D721Med (cell line): ENCODE measurements at regions not wholly inside any gene's neighbourhood (a gene's known extent, or its start where the extent isn't known, plus 50 kb on each side); places are given as distances from the start of the nearest gene placed in this dataset.

Experiments used
- DNase-seq: peaks from one replicate; pipeline ENCODE4 v3.0.0; 2011; ENCODE audit warnings: low spot score; ENCODE audit not compliant: insufficient read length
- FAIRE-seq: peaks from 2 replicates; lab custom pipeline; 2011; peaks lifted over from hg19 to GRCh38; lab: Jason Lieb, UNC
- TF ChIP-seq, protein P1 (sequence below): IDR thresholded peaks from 2 replicates; pipeline ENCODE4 v1.5.1; 2012; ENCODE audit warnings: mild to moderate bottlenecking, control low read depth; ENCODE audit not compliant: insufficient read depth; ENCODE audit errors: missing control alignments

DNA sequence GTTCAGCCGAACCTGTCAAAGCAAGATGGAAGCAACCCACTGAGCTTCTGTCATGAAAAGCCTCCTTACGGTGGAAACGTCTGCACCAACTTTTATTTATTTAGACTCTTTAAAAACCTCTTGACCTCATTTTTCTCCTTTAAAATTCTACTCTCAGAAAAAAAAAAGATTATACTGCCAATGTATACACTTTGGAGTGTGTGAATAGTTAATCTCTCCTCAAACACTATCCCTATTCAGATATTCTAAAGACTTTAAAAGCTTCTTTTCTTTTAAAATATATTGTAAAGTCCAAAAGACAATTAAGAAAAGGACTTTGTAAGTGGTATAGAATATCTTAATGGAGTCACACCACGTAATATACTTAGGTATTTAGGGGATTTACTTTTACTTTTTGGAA, 335.2 kb upstream of the SEMA3D start:
- TF ChIP-seq, protein P1, sequence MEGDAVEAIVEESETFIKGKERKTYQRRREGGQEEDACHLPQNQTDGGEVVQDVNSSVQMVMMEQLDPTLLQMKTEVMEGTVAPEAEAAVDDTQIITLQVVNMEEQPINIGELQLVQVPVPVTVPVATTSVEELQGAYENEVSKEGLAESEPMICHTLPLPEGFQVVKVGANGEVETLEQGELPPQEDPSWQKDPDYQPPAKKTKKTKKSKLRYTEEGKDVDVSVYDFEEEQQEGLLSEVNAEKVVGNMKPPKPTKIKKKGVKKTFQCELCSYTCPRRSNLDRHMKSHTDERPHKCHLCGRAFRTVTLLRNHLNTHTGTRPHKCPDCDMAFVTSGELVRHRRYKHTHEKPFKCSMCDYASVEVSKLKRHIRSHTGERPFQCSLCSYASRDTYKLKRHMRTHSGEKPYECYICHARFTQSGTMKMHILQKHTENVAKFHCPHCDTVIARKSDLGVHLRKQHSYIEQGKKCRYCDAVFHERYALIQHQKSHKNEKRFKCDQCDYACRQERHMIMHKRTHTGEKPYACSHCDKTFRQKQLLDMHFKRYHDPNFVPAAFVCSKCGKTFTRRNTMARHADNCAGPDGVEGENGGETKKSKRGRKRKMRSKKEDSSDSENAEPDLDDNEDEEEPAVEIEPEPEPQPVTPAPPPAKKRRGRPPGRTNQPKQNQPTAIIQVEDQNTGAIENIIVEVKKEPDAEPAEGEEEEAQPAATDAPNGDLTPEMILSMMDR: no peak
- no peak for FAIRE-seq
- DNase-seq: no peak

DNA sequence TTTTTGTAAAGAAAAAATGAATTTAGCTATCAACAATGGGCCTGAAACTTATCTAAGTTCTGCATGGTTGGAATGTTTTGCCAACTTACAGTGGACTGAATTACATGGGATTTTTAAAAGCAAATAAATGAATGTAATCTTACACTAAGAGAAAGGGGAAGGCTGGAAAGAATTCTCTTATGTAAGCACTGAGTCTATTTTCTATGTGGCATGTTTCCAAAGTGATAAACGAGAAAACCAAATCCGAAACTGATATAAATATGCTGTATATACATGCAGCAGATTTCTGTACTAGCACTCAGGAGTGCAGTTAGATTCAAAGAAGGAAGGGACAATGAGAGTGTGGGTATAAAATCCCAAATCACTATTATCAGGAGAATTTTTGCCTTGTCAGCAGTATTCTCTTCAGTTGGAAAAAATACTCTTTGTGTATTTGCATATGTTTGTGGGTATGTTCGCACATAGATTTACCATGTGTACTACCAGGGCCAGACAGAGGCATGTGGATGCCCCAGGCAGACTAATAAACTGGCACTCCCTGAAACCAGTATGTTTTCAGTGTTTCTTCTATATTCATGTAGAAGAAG, 334.3 kb upstream of the SEMA3D start:
- TF ChIP-seq, protein P1: no peak
- DNase-seq (no peak), FAIRE-seq (no peak)

DNA sequence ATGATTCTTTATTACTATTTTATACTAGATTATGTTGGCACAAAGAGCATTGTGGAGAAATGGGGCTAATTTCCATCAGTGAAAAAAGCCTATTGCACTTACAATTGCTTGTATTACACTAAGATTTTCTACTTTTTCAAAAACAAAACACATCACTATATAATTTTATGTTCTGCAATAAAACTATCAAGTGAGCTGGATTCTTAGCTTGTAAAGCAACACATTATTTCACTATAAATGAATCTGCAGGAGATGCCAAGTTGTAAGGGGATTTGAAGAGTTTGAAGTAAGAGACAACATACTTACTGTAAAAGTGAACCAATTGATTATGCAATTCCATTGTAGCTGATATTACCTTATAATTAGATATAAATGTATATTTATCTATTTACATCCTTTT, 333.3 kb upstream of the SEMA3D start:
- TF ChIP-seq, protein P1: no peak
- DNase-seq (no peak), FAIRE-seq (no peak)

DNA sequence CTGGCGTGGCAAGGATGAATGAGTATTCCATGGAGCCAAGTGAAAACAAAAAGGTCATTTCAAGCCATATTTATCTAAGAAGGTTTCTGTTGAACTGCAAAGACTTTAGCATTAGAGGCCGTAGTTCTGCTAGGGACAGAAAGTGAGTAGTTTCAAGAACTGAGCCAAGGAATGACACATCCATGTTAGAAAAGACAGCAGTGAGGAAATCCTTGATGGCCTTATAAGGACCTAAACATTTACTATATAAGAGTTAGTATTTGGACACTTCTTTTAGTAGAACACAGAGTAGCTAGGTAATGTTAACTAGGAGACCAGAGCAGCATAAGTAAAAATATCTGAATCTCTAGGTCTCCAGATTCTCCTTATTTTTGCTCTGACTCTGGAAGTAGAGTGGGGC, 329.8 kb upstream of the SEMA3D start:
- DNase-seq (no peak), FAIRE-seq (no peak)
- TF ChIP-seq, protein P1: no peak

DNA sequence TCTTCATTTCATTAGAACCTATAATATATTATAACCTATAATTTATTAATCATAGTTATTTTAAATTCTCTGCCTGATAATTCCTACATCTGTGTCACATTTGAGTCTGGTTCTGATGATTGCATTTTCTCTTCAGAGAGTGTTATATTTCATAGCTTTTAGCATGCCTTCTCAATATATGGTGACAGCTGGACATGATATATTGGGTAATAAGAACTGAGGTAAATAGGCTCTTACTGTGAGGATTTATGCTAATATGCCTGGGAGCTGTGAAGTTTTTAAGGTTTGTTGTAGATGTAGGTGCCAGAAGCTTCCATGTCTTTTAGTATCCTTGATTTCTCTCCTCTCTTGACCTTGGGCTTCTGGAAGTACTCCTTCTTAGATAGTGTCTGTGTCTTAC, 325.9 kb upstream of the SEMA3D start:
- TF ChIP-seq, protein P1: no peak
- no peak for DNase-seq
- FAIRE-seq: no peak

DNA sequence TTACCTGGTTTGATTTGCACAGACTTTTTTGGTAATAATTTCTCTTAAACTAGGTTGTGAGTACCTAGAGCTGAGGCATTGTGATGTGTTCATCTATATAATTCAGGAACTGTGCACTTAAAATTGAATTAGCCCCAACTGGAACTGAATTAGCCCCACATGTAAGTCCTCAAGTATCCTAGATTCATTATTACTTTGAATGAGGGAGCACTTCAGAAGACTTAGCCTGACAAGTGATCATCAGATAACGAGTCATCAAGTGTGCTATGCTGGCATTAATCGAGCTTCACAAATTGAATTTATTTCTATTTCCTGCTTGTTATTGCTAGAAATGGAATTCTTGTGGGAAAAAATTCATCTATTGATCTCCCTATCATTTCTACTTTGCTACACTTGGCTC, 323.4 kb upstream of the SEMA3D start:
- TF ChIP-seq, protein P1: no peak
- no peak for FAIRE-seq
- DNase-seq: no peak

DNA sequence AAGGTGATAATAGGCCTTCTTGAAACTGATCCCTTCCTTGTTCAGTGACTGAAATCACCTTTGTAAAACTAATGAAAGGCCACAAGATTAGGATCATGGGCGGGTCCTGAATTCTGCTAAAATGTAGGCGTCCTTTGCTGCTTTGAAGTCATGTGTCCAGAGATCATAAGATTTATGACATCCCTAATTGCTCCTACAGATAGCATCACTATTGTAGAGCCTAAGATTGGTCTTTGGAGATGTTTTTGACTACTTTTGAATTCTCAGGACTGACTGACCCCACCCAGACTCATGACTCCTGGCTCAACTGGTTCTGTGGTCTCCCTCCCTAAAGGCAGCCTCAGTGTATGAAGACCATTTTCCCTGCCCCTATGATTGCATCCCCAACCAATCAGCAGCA, 322.6 kb upstream of the SEMA3D start:
- DNase-seq (no peak), FAIRE-seq (no peak)
- TF ChIP-seq, protein P1: no peak
